Right cardiac atrium (tissue), 5 donors: ENCODE measurements at regions not wholly inside any gene's neighbourhood (a gene's known extent, or its start where the extent isn't known, plus 50 kb on each side); places are given as distances from the start of the nearest gene placed in this dataset.
A peak's percentile ranks its signal among the peaks of the same experiment; 100 is the strongest.
"Not testable (repeated sequence)": the region's sequence is repeated elsewhere in the genome, so short reads cannot be mapped to it uniquely, and the experiment has no call there.

Experiments used
- ATAC-seq, 2 donors: fragments of 200-7000 bp; cut with Tn5 transposase; one replicate each; pipeline versions ENCODE4 v1.8.0 to v1.9.1; 2020; ENCODE audit warnings: moderate library complexity in 2 of 2, mild to moderate bottlenecking in 1 of 2
- DNase-seq, 3 donors: peaks; one replicate each; pipeline ENCODE4 v3.0.0-alpha.2; 2020
- H3K27ac ChIP-seq: one replicate; pipeline ENCODE4 v1.5.1; 2013; ENCODE audit warnings: mild to moderate bottlenecking, low read length, control low read depth, moderate library complexity
- H3K27me3 ChIP-seq: one replicate; pipeline ENCODE4 v1.6.1; 2013; ENCODE audit not compliant: control insufficient read depth, insufficient read depth
- H3K4me1 ChIP-seq: one replicate; pipeline ENCODE4 v1.6.1; 2013; ENCODE audit warnings: low read length; ENCODE audit not compliant: control insufficient read depth, insufficient read depth
- H3K4me3 ChIP-seq: one replicate; pipeline ENCODE4 v1.5.1; 2013; ENCODE audit warnings: low read length, control low read depth
- H3K9me3 ChIP-seq: one replicate; pipeline ENCODE4 v1.6.1; 2013; ENCODE audit warnings: low read length; ENCODE audit not compliant: control insufficient read depth
- WGBS: extraction: QIAGEN DNeasy Blood & Tissue Kit; methylation state at CpG from one replicate; pipeline ENCODE4 v1.1.7; 2013; 5-methylcytosine and 5-hydroxymethylcytosine counted together
- intact Hi-C, 4 donors: fragments of 100-400 bp; cut with DNase I; formaldehyde crosslinking; loops; one replicate each; pipeline versions ENCODE4 v1.11.0 to v1.14.0; 2022 to 2023
- donor health status: healthy with polysubstance abuse.
- donor health status: DM: no; HTN: yes; CAD: no.
- donor health status: DM: no; HTN: no; CAD: no.
- donor health status: DM: no; HTN: yes; CAD: no; lungs with severe emphysema.
- donor health status: DM: yes; HTN: yes; CAD: no.

- ATAC-seq (no peak), DNase-seq (no peak)
- Histone ChIP-seq H3K9me3 (no peaks in the 10 kb centered on the region), H3K27me3 (no peaks in the 10 kb centered on the region), H3K27ac (no peak overlapping the region), H3K4me3 (no peak overlapping the region), H3K4me1 (no peaks in the 10 kb centered on the region)
- WGBS = 89% methylated on average over 2 of the region's 2 CpGs
- intact Hi-C loops = no loop called here
These were observed 868.4 kb downstream of the KCNMA1 start for GRCh38 chr10:76769161-76769560.

- ATAC-seq (no peak), DNase-seq (no peak)
- no peak overlapping the region for H3K4me3 ChIP-seq
- no peaks in the 10 kb centered on the region for H3K27me3 ChIP-seq
- H3K27ac ChIP-seq = no peak overlapping the region
- 91% methylated on average over 7 of the region's 7 CpGs for WGBS
- no peaks in the 10 kb centered on the region for H3K9me3 ChIP-seq
- intact Hi-C loops = no loop called here
- no peaks in the 10 kb centered on the region for H3K4me1 ChIP-seq
These were observed 870.9 kb downstream of the KCNMA1 start for GRCh38 chr10:76766682-76767081.

- DNase-seq, H3K27me3 ChIP-seq, ATAC-seq, H3K9me3 ChIP-seq, H3K27ac ChIP-seq, intact Hi-C loops, H3K4me1 ChIP-seq, H3K4me3 ChIP-seq: not testable (repeated sequence)
- WGBS = 68% methylated on average over 3 of the region's 3 CpGs
These were observed 872.7 kb downstream of the KCNMA1 start for GRCh38 chr10:76764921-76765320.

GRCh38 chr10:76764177-76764576 is 873.4 kb downstream of the KCNMA1 start:
- DNase-seq (no peak), ATAC-seq (no peak)
- Histone ChIP-seq H3K9me3 (no peaks in the 10 kb centered on the region), H3K27ac (no peak overlapping the region), H3K4me1 (no peaks in the 10 kb centered on the region), H3K27me3 (no peaks in the 10 kb centered on the region), H3K4me3 (no peak overlapping the region)
- 75% methylated on average over 3 of the region's 3 CpGs for WGBS
- intact Hi-C loops = no loop called here

GRCh38 chr10:76763376-76763775 is 874.2 kb downstream of the KCNMA1 start:
- DNase-seq (no peak), ATAC-seq (no peak)
- intact Hi-C loops = no loop called here
- Histone ChIP-seq H3K9me3 (no peaks in the 10 kb centered on the region), H3K27me3 (no peaks in the 10 kb centered on the region), H3K4me3 (no peak overlapping the region), H3K27ac (no peak overlapping the region), H3K4me1 (no peaks in the 10 kb centered on the region)
- WGBS = 62% methylated on average over 1 of the region's 1 CpG

GRCh38 chr10:76759681-76760080 is 877.9 kb downstream of the KCNMA1 start:
- Histone ChIP-seq H3K4me3 (no peak overlapping the region), H3K9me3 (no peaks in the 10 kb centered on the region), H3K27me3 (no peaks in the 10 kb centered on the region), H3K4me1 (no peaks in the 10 kb centered on the region), H3K27ac (no peak overlapping the region)
- no peak for DNase-seq
- no peak for ATAC-seq
- WGBS = 36% methylated on average over 3 of the region's 3 CpGs
- intact Hi-C loops = no loop called here

- DNase-seq (no peak), ATAC-seq (peak in 1 of 2 donors; percentile 60)
- Histone ChIP-seq H3K4me3 (no peak overlapping the region), H3K27ac (no peak overlapping the region), H3K9me3 (no peaks in the 10 kb centered on the region), H3K4me1 (no peaks in the 10 kb centered on the region), H3K27me3 (no peaks in the 10 kb centered on the region)
- WGBS = 41% methylated on average over 3 of the region's 3 CpGs
- intact Hi-C loops = no loop called here
These were observed 894.4 kb downstream of the KCNMA1 start for GRCh38 chr10:76743169-76743568.

GRCh38 chr10:76740514-76740913 is 897.1 kb downstream of the KCNMA1 start:
- ATAC-seq (no peak), DNase-seq (no peak)
- no peaks in the 10 kb centered on the region for H3K27me3 ChIP-seq
- H3K27ac ChIP-seq = no peak overlapping the region
- H3K4me3 ChIP-seq = no peak overlapping the region
- H3K9me3 ChIP-seq = no peaks in the 10 kb centered on the region
- intact Hi-C loops = no loop called here
- no peaks in the 10 kb centered on the region for H3K4me1 ChIP-seq

- Histone ChIP-seq H3K4me1 (no peaks in the 10 kb centered on the region), H3K27ac (no peak overlapping the region), H3K9me3 (no peaks in the 10 kb centered on the region), H3K27me3 (no peaks in the 10 kb centered on the region), H3K4me3 (no peak overlapping the region)
- ATAC-seq = no peak
- no peak for DNase-seq
- WGBS = 65% methylated on average over 3 of the region's 3 CpGs
- intact Hi-C loops = no loop called here
These were observed 898.6 kb downstream of the KCNMA1 start for GRCh38 chr10:76738991-76739390.

- DNase-seq = no peak
- WGBS = 59% methylated on average over 6 of the region's 6 CpGs
- Histone ChIP-seq H3K4me3 (no peak overlapping the region), H3K27ac (no peak overlapping the region), H3K9me3 (no peaks in the 10 kb centered on the region), H3K27me3 (no peaks in the 10 kb centered on the region), H3K4me1 (no peaks in the 10 kb centered on the region)
- intact Hi-C loops = no loop called here
- ATAC-seq = no peak
These were observed 900.6 kb downstream of the KCNMA1 start for GRCh38 chr10:76736815-76737618.

- H3K9me3 ChIP-seq = no peaks in the 10 kb centered on the region
- ATAC-seq = no peak
- WGBS = 74% methylated on average over 4 of the region's 4 CpGs
- DNase-seq = no peak
- no peaks in the 10 kb centered on the region for H3K27me3 ChIP-seq
- H3K4me1 ChIP-seq = no peaks in the 10 kb centered on the region
- H3K27ac ChIP-seq = no peak overlapping the region
- intact Hi-C loops = no loop called here
- H3K4me3 ChIP-seq = no peak overlapping the region
These were observed 901.2 kb downstream of the KCNMA1 start for GRCh38 chr10:76736392-76736791.

GRCh38 chr10:76735866-76736265 is 901.7 kb downstream of the KCNMA1 start:
- H3K4me1 ChIP-seq = no peaks in the 10 kb centered on the region
- H3K4me3 ChIP-seq = no peak overlapping the region
- WGBS = 76% methylated on average over 2 of the region's 2 CpGs
- DNase-seq = no peak
- ATAC-seq = no peak
- intact Hi-C loops = no loop called here
- no peaks in the 10 kb centered on the region for H3K9me3 ChIP-seq
- no peaks in the 10 kb centered on the region for H3K27me3 ChIP-seq
- no peak overlapping the region for H3K27ac ChIP-seq
